Thyroid gland (tissue), 4 donors: ENCODE measurements at regions not wholly inside any gene's neighbourhood (a gene's known extent, or its start where the extent isn't known, plus 50 kb on each side); places are given as distances from the start of the nearest gene placed in this dataset.

ENCODE experiments used
- POLR2A ChIP-seq, 2 donors: fragments of 450-650 bp; IDR thresholded peaks; one replicate each; pipeline ENCODE4 v1.6.1; 2017; ENCODE audit warnings: antibody characterized with exemption in 2 of 2, mild to moderate bottlenecking in 2 of 2, moderate library complexity in 1 of 2
- TF ChIP-seq, protein P1 (sequence below), 6 experiments: fragments of 200-600 bp in 3 of 6; fragments of 450-650 bp in 3 of 6; sonication (generic) in 3 of 6; IDR thresholded peaks; one replicate each; pipeline ENCODE4 v1.5.1; 2016 to 2019; ENCODE audit warnings: antibody characterized with exemption in 6 of 6, mild to moderate bottlenecking in 2 of 6, inconsistent platforms in 1 of 6, moderate library complexity in 1 of 6

DNA sequence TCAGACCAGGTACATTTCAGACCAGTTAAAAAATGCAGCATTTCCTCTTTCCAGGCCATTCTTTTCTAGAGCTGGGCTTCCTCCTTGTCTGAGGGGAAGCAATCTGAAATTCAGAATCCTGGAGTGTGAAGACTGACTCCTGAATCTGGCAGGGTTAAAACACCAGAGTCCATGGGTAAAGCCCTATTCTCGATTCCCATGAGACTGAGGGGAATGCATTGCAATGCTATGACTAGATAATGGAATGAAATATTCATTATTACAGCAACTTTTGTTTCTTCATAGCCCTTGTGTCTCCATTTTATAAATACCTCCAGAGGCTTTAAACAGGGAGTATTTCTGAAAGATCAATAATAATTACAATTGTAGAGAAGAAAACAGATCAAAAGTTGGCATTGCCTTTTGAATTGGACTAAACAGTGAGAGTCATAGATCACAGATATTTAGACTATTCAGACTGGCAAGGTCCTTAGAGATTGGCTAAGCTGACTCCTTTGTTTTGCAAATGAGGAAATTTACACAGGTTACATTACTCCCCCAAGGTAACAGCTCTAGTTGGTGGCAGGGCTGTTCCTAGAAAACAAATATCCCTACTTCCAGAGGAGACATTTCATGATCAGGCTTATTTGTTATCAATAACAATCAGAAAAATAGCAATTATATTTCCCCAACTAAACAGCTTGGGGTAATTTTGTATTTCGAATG, 632.6 kb upstream of the KIRREL3 start:
- TF ChIP-seq, protein P1, sequence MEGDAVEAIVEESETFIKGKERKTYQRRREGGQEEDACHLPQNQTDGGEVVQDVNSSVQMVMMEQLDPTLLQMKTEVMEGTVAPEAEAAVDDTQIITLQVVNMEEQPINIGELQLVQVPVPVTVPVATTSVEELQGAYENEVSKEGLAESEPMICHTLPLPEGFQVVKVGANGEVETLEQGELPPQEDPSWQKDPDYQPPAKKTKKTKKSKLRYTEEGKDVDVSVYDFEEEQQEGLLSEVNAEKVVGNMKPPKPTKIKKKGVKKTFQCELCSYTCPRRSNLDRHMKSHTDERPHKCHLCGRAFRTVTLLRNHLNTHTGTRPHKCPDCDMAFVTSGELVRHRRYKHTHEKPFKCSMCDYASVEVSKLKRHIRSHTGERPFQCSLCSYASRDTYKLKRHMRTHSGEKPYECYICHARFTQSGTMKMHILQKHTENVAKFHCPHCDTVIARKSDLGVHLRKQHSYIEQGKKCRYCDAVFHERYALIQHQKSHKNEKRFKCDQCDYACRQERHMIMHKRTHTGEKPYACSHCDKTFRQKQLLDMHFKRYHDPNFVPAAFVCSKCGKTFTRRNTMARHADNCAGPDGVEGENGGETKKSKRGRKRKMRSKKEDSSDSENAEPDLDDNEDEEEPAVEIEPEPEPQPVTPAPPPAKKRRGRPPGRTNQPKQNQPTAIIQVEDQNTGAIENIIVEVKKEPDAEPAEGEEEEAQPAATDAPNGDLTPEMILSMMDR (IDR thresholded peaks at IDR 0.05), result no peak
- TF ChIP-seq POLR2A (IDR thresholded peaks at IDR 0.05), result no peak
